ENCODE measurements at regions not wholly inside any gene's neighbourhood (a gene's known extent, or its start where the extent isn't known, plus 50 kb on each side); places are given as distances from the start of the nearest gene placed in this dataset.

DNA sequence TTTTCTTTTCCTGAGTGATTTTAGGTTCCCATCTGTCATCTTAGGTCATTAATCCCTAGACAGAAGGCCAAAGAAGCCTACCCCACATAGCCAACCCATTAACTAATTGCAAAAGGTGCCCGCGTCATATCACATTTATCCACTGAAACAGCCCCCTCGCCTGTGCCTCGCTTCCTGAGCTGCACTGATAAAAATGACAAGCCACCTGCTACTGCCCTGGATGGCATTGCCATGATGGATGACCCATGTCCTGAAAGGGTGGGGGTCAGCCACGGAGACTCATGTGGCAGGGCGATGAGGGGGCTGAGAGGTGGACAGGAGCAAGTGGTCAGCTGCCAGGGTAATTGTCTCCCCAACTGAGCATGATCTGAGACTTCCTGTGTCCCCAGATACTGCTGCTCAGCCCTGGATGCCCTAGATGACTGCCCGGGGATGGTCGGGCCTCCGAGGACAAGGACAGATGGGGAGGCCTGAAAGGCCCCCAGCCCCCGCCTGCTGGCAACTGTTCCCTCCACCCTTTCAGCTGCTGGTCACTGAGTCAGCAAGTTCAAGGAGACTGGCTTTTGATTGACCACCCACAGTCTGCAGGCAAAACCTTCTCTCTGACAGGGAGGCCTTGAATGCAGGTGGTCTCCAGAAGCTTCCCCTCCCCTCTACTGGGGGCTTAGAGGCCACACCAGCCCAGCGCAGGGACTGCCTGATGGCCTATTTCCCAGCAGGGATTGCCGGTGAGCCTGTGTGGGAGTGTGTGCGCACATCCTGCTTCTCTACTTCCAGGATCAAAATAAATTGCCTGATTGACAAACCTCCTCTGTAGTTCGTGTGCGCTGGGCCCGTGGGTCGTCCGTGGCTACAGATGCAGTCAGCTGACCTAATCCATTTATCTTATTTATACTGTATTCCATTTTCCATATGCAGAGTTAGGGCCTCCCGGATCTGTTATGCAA lies 496.3 kb downstream of the BCOR start:
- TF ChIP-seq EZH2 (IDR thresholded peaks at IDR 0.05; ENCODE audit: insufficient read depth, poor library complexity, severe bottlenecking) (no peak), EZH2phosphoT487 (IDR thresholded peaks at IDR 0.05; ENCODE audit: insufficient read depth, low read depth) (no peak)
